Endothelial cell of umbilical vein (primary cell): ENCODE measurements at regions not wholly inside any gene's neighbourhood (a gene's known extent, or its start where the extent isn't known, plus 50 kb on each side); places are given as distances from the start of the nearest gene placed in this dataset.

Source experiments
- BruUV-seq: library from RNA; stranded (reverse); fragments of 400-500 nt; replicated peaks from 2 replicates; lab custom pipeline; 2021; lab: Mats Ljungman, UMichigan
- CTCF ChIA-PET: fragments of 300-600, 350-600 bp; sonication (Branson Sonifier 250); formaldehyde crosslinking; loops from one replicate; lab custom pipeline; 2021; ENCODE audit warnings: antibody characterized with exemption, inconsistent platforms; lab: Charles Lee
- POLR2A ChIA-PET: fragments of 300-600, 350-600 bp; sonication (Branson Sonifier 250); formaldehyde crosslinking; loops from one replicate; lab custom pipeline; 2021; ENCODE audit warnings: antibody characterized with exemption, inconsistent platforms; lab: Charles Lee
- DNase-seq: peaks from one replicate; pipeline ENCODE4 v3.0.0-alpha.2; 2011; ENCODE audit warnings: low read depth, low spot score
- FAIRE-seq: peaks from 2 replicates; lab custom pipeline; 2011; peaks lifted over from hg19 to GRCh38; lab: Jason Lieb, UNC
- H2AFZ ChIP-seq: 2 replicates; pipeline ENCODE4 v1.6.0; 2012; ENCODE audit warnings: low read depth, low read length, control low read depth, inconsistent platforms
- H3K27ac ChIP-seq: 2 replicates; pipeline ENCODE4 v1.5.1; 2011; ENCODE audit warnings: low read depth, mild to moderate bottlenecking, control low read depth, low read length, moderate library complexity; ENCODE audit not compliant: insufficient read depth
- H3K27me3 ChIP-seq, 2 experiments: 2 replicates each; pipeline versions ENCODE4 v1.6.0 to v1.6.1; 2011; ENCODE audit warnings: low read length in 2 of 2, mixed read lengths in 1 of 2; ENCODE audit not compliant: control insufficient read depth in 2 of 2, insufficient read depth in 2 of 2
- H3K36me3 ChIP-seq, 2 experiments: 2 replicates in 1 of 2; 3 replicates in 1 of 2; pipeline ENCODE4 v1.5.1; 2011; ENCODE audit warnings: low read length in 2 of 2, mild to moderate bottlenecking in 1 of 2, moderate library complexity in 1 of 2; ENCODE audit not compliant: control insufficient read depth in 2 of 2, insufficient read depth in 2 of 2; ENCODE audit errors: extremely low read depth in 1 of 2
- H3K4me1 ChIP-seq: 3 replicates; pipeline ENCODE4 v1.5.1; 2011; ENCODE audit warnings: mild to moderate bottlenecking, low read length; ENCODE audit not compliant: control insufficient read depth, insufficient read depth; ENCODE audit errors: extremely low read depth
- H3K4me2 ChIP-seq: 2 replicates; pipeline ENCODE4 v1.6.1; 2011; ENCODE audit warnings: low read length, control low read depth, mixed read lengths; ENCODE audit not compliant: insufficient read depth
- H3K4me3 ChIP-seq, 3 experiments: fragments of 200-600 bp in 1 of 3; sonication (generic), shearing (Covaris generic) in 1 of 3; replicated peaks in 1 of 3; 2 replicates each; pipeline ENCODE4 v1.5.1; 2011 to 2016; ENCODE audit warnings: control low read depth in 3 of 3, low read length in 3 of 3, mild to moderate bottlenecking in 2 of 3, inconsistent platforms in 1 of 3, low read depth in 1 of 3, moderate library complexity in 1 of 3; ENCODE audit not compliant: insufficient read depth in 1 of 3
- H3K79me2 ChIP-seq: 2 replicates; pipeline ENCODE4 v1.6.0; 2012; ENCODE audit warnings: low read length, inconsistent platforms; ENCODE audit not compliant: control insufficient read depth, insufficient read depth
- H3K9ac ChIP-seq: replicated peaks from 2 replicates; pipeline ENCODE3; 2011; ENCODE audit warnings: low read length, control low read depth; ENCODE audit not compliant: insufficient read depth; ENCODE audit errors: extremely low read depth
- H3K9me1 ChIP-seq: replicated peaks from 3 replicates; pipeline ENCODE4 v1.6.0; 2011; ENCODE audit warnings: mild to moderate bottlenecking, low read length; ENCODE audit not compliant: control insufficient read depth, insufficient read depth; ENCODE audit errors: extremely low read depth
- H3K9me3 ChIP-seq: replicated peaks from 2 replicates; pipeline ENCODE4 v1.5.1; 2012; ENCODE audit warnings: low read length, inconsistent platforms; ENCODE audit not compliant: control insufficient read depth, insufficient read depth
- H4K20me1 ChIP-seq: replicated peaks from 2 replicates; pipeline ENCODE3; 2011; ENCODE audit warnings: mild to moderate bottlenecking, low read length; ENCODE audit not compliant: control insufficient read depth, insufficient read depth; ENCODE audit errors: extremely low read depth
- CTCF ChIP-seq, 2 donors: IDR thresholded peaks; 1 replicate in 1 of 2; 2 replicates in 1 of 2; pipeline ENCODE4 v1.5.1; 2011; ENCODE audit warnings: low read length in 2 of 2, mild to moderate bottlenecking in 2 of 2, moderate library complexity in 2 of 2, control low read depth in 1 of 2, inconsistent platforms in 1 of 2, low read depth in 1 of 2; ENCODE audit not compliant: insufficient read depth in 1 of 2; ENCODE audit errors: extremely low read depth in 1 of 2
- EZH2 ChIP-seq: IDR thresholded peaks from 2 replicates; pipeline ENCODE4 v1.6.1; 2012; ENCODE audit warnings: borderline replicate concordance, low read depth, mild to moderate bottlenecking, moderate library complexity, low read length, inconsistent platforms; ENCODE audit not compliant: severe bottlenecking
- FOS ChIP-seq: IDR thresholded peaks from 2 replicates; pipeline ENCODE4 v1.6.1; 2011; ENCODE audit warnings: mild to moderate bottlenecking, low read length, moderate library complexity, borderline replicate concordance; ENCODE audit not compliant: insufficient read depth
- GATA2 ChIP-seq: IDR thresholded peaks from 2 replicates; pipeline ENCODE4 v1.7.0; 2011; ENCODE audit warnings: low read depth, mild to moderate bottlenecking, moderate library complexity, mixed read lengths, low read length; ENCODE audit not compliant: insufficient read length, insufficient read depth
- JUN ChIP-seq: IDR thresholded peaks from 2 replicates; pipeline ENCODE4 v1.6.1; 2011; ENCODE audit warnings: borderline replicate concordance, low read depth; ENCODE audit not compliant: insufficient read length, insufficient read depth
- MAX ChIP-seq: IDR thresholded peaks from 2 replicates; pipeline ENCODE4 v1.6.1; 2011; ENCODE audit not compliant: insufficient read depth, insufficient read length
- MYC ChIP-seq: IDR thresholded peaks from one replicate; pipeline ENCODE4 v1.6.1; 2011; ENCODE audit warnings: mild to moderate bottlenecking, low read depth, low read length
- POLR2A ChIP-seq: IDR thresholded peaks from 2 replicates; pipeline ENCODE4 v1.6.1; 2012; ENCODE audit warnings: low read depth, mild to moderate bottlenecking, control low read depth, low read length
- POLR2AphosphoS5 ChIP-seq: IDR thresholded peaks from 2 replicates; pipeline ENCODE4 v1.6.1; 2012; ENCODE audit warnings: low read depth, mild to moderate bottlenecking, control low read depth, low read length, moderate library complexity; ENCODE audit not compliant: insufficient read depth
- dilution Hi-C: fragments of 300-500 bp; cut with MboI; formaldehyde crosslinking; loops from one replicate; pipeline ENCODE4 v1.15.0; 2019; ENCODE audit warnings: low sequenced_read_pairs; ENCODE audit not compliant: extremely low pct_ligation_motif_present
- intact Hi-C: fragments of 100-400 bp; cut with micrococcal nuclease; formaldehyde crosslinking; loops from one replicate; pipeline ENCODE4 v1.10.0; 2022

- H2AFZ ChIP-seq: no peak overlapping the region
- no peak overlapping the region for H3K27ac ChIP-seq
- no peak overlapping the region for H3K9ac ChIP-seq
- peaks cover 0 to 4% of the 10 kb centered on the region in 2 experiments for H3K27me3 ChIP-seq
- TF ChIP-seq FOS (no peak), JUN (no peak), MAX (no peak), GATA2 (no peak), EZH2 (no peak), MYC (no peak), POLR2AphosphoS5 (no peak), CTCF (IDR thresholded peaks at IDR 0.05; ENCODE audit: extremely low read depth in 1 of 2, insufficient read depth in 1 of 2, low read depth in 1 of 2, low read length in 2 of 2) (no peak), POLR2A (no peak)
- dilution Hi-C loops (no loop called here), intact Hi-C loops (no loop called here)
- CTCF ChIA-PET: no interaction called here
- POLR2A ChIA-PET: no interaction called here
- no peaks in the 10 kb centered on the region for H3K79me2 ChIP-seq
- DNase-seq (no peak), FAIRE-seq (no peak)
- no peaks in the 10 kb centered on the region for H4K20me1 ChIP-seq
- no peaks in the 10 kb centered on the region for H3K36me3 ChIP-seq
- no peaks in the 10 kb centered on the region for H3K9me1 ChIP-seq
- BruUV-seq: no TSS peak
- no peaks in the 10 kb centered on the region for H3K9me3 ChIP-seq
- H3K4me3 ChIP-seq: no peak overlapping the region
- no peak overlapping the region for H3K4me2 ChIP-seq
- no peaks in the 10 kb centered on the region for H3K4me1 ChIP-seq
These were observed 130.8 kb upstream of the SPON1 start for GRCh38 chr11:13831696-13832095.
